ENCODE measurements at regions not wholly inside any gene's neighbourhood (a gene's known extent, or its start where the extent isn't known, plus 50 kb on each side); places are given as distances from the start of the nearest gene placed in this dataset.

GRCh38 chr10:120981601-120982391, 130.6 kb downstream of the WDR11 start:
- intact Hi-C loops (cut with DNase I), result no loop called here
- peak in 2 of 42 donors; percentile 9 to 24 for DNase-seq

DNA sequence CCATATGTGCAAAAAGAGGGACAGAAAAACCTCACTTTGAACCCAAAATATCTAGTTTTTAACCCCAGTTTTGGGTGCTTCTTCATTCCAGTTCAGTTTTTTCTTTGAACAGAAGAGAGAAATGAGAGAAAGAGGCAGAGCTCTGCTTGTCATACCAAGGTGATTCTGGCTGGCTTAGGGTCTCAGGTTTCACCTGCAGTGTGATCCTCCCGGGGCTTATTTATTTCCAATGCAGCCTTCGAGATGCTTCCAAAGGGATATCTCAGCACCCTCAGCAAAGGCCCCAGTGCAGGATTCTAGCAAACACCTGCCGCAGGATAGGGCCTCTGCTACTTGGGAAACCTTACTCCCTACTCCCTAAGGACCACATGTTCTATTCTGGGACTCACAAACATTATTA, 131.3 kb downstream of the WDR11 start:
- DNase-seq, result peak in 2 of 42 donors; percentile 12 to 41
- intact Hi-C loops (cut with DNase I), result no loop called here

DNA sequence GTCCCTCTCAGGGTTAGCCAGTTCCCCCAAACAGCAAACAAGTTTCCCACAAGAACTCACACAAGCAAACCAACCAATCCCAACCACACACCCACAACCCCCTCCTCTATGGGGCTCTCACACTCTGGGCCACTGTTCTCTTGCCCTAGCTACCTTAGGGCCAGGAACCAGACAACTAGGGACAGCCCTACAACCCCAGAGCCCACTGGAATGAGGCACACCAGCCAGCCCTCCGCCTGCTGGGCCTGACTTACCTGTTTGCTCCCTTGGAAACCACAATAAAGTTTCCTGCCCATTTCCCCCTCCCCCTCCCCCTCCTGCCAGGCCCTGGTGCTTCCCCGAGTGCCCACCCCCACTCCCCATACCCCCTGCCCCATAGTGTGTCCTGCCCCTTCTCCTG, 132.6 kb downstream of the WDR11 start:
- peak in 2 of 42 donors; percentile 10 to 16 for DNase-seq
- intact Hi-C loops (cut with DNase I), result no loop called here

DNA sequence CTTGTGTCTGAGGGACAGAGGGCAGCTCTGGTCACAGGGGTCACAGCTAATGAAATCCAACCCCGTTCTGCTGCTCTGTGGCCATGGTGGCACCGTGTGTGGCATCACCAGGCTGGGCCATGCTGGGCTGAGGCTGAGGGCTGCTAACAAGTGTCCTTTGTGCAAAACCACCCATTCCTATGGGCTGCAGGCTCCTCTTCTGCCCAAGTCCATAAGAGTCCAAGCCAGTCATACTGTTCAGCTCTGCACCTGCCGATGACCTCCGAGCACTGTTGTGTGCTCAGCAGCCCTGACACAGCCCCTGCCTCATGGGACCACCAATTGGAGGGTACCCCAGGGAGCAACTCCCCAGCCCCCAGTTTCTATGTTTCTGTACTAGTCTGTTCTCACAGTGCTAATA, 133.1 kb downstream of the WDR11 start:
- intact Hi-C loops (cut with DNase I), result no loop called here

GRCh38 chr10:120987359-120987758, 136.2 kb downstream of the WDR11 start:
- peak in 2 of 42 donors; percentile 3 to 39 for DNase-seq
- intact Hi-C loops (cut with DNase I), result no loop called here

More for the DNA sequence above, 133.1 kb downstream of the WDR11 start:
- peak in 2 of 42 donors; percentile 14 to 42 for DNase-seq

GRCh38 chr10:120988751-120989150, 137.6 kb downstream of the WDR11 start:
- peak in 3 of 42 donors; percentile 1 to 22 (median 5) for DNase-seq
- intact Hi-C loops (cut with DNase I), result no loop called here

GRCh38 chr10:120989279-120989678, 138.1 kb downstream of the WDR11 start:
- intact Hi-C loops (cut with DNase I), result no loop called here
- peak in 2 of 42 donors; percentile 9 to 12 for DNase-seq

DNA sequence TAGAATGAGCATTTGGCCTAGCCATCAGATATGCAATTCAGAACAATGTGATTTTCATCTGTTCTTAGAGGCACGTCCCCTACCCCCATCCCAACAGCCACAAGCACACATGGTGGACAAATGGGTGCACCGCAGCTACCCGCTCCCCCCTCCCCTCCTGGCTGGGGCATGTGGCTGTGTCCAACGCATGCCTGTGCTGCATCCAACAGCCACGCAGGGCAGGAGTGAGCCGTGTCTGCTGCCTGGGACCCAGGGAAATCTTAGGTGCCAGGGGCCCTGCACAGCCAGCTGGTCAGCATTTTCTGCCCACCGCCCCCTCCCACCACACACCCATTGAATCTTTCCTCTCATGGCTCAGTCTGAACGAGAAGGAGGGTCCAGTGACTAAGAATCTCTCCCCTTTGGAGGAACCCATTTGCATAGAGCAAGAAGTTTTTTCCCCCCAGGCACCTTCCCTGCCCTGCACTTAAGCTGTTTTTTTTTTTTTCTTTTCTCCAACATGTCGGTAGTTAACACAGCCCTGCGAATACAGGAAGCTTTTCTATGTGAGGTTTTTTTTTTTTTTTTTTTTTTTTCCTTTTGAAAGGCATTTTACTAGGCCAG, 138.9 kb downstream of the WDR11 start:
- DNase-seq, result peak in 1 of 42 donors; percentile 31
- intact Hi-C loops (cut with DNase I), result no loop called here

- DNase-seq, result peak in 1 of 42 donors; percentile 22
- intact Hi-C loops (cut with DNase I), result no loop called here
Measured at GRCh38 chr10:120990831-120991230, 139.7 kb downstream of the WDR11 start.

- intact Hi-C loops (cut with DNase I), result no loop called here
- DNase-seq, result no peak
Measured at GRCh38 chr10:120993089-120993488, 141.9 kb downstream of the WDR11 start.

GRCh38 chr10:120995768-120996167, 144.6 kb downstream of the WDR11 start:
- no peak for DNase-seq
- intact Hi-C loops (cut with DNase I), result no loop called here

GRCh38 chr10:120996456-120997034, 145.4 kb downstream of the WDR11 start:
- no peak for DNase-seq
- intact Hi-C loops (cut with DNase I), result no loop called here

DNA sequence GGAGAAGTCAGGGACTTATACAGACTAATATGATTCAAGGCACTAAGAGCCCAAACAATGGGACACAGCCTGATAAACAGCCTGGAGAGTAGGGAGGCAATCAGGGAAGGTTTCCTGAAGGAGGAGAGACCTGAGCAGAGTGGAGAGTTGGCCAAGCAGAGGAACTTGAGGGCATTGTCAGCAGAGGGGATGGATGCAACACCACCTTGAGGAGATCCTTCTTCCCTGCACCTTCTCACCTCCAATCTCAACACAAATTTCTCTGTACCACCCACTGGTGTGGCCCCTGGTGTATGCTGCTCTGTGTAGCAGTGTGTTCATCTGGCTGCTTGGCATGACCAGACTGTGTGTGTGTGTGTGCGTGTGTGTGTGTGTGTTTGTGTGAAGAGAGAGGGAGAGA, 146.2 kb downstream of the WDR11 start:
- intact Hi-C loops (cut with DNase I), result no loop called here
- DNase-seq, result no peak

- intact Hi-C loops (cut with DNase I), result no loop called here
- no peak for DNase-seq
Measured at GRCh38 chr10:120997756-120998155, 146.6 kb downstream of the WDR11 start.

DNA sequence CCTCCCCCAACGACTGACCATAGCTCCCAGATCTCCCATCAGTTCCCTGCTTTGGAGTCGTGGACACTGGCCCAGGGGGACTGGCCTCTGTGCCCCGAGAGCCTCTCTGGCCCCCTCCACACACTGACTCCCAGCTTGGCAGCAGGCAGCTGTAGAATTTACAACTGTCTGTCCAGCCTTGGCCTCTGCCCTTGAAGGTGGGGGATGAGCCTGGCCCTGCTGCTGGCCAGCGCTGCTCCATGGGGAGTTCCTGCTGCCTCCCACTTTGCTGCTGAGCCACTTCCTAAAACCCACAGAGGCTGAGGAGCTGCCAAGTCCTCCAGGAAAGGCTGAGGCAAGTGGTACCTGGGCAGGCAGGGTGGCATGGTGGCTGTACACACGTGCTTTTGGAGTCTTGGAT, 147.1 kb downstream of the WDR11 start:
- DNase-seq, result no peak
- intact Hi-C loops (cut with DNase I), result no loop called here

GRCh38 chr10:120998782-120999285, 147.7 kb downstream of the WDR11 start:
- no peak for DNase-seq
- intact Hi-C loops (cut with DNase I), result no loop called here

GRCh38 chr10:120999868-121000267, 148.7 kb downstream of the WDR11 start:
- intact Hi-C loops (cut with DNase I), result no loop called here
- DNase-seq, result no peak

GRCh38 chr10:121002586-121003205, 151.5 kb downstream of the WDR11 start:
- intact Hi-C loops (cut with DNase I), result no loop called here

GRCh38 chr10:121005948-121006587, 154.9 kb downstream of the WDR11 start:
- DNase-seq, result no peak
- intact Hi-C loops (cut with DNase I), result no loop called here

More at GRCh38 chr10:121002586-121003205, 151.5 kb downstream of the WDR11 start:
- no peak for DNase-seq

All from head of caudate nucleus (tissue), 42 donors.